Central memory CD8-positive, alpha-beta T cell (primary cell): ENCODE measurements at regions not wholly inside any gene's neighbourhood (a gene's known extent, or its start where the extent isn't known, plus 50 kb on each side); places are given as distances from the start of the nearest gene placed in this dataset.

Experiments
- ATAC-seq: fragments of 150-1000 bp; cut with Tn5 transposase; replicated peaks from 2 replicates; pipeline ENCODE4 v1.10.0; 2022; ENCODE audit warnings: mild to moderate bottlenecking, moderate FRiP score, moderate number of reproducible peaks; ENCODE audit not compliant: poor library complexity, severe bottlenecking; ENCODE audit errors: extremely low read depth
- DNase-seq, 2 donors: peaks; one replicate each; pipeline ENCODE4 v3.0.0; 2021; ENCODE audit warnings: low spot score in 2 of 2
- H3K27ac Mint-ChIP-seq: one replicate; pipeline ENCODE4 v1.8.0; 2022; ENCODE audit warnings: low read depth, mild to moderate bottlenecking, moderate library complexity, mixed read lengths
- H3K27me3 Mint-ChIP-seq: one replicate; pipeline ENCODE4 v1.8.0; 2022; ENCODE audit warnings: mixed read lengths
- H3K36me3 Mint-ChIP-seq: one replicate; pipeline ENCODE4 v1.8.0; 2022; ENCODE audit warnings: mild to moderate bottlenecking, moderate library complexity, mixed read lengths; ENCODE audit not compliant: insufficient read depth
- H3K4me1 Mint-ChIP-seq: one replicate; pipeline ENCODE4 v1.8.0; 2022; ENCODE audit warnings: mixed read lengths
- H3K4me3 Mint-ChIP-seq: one replicate; pipeline ENCODE4 v1.8.0; 2022; ENCODE audit warnings: mild to moderate bottlenecking, moderate library complexity, mixed read lengths
- H3K9me3 Mint-ChIP-seq: one replicate; pipeline ENCODE4 v1.8.0; 2022; ENCODE audit warnings: mixed read lengths

GRCh38 chr2:199163613-199164458, 293.9 kb downstream of the SATB2 start:
- Mint-ChIP-seq H3K36me3 (no peaks in the 10 kb centered on the region), H3K9me3 (peaks cover 9% of the 10 kb centered on the region), H3K27ac (no peak overlapping the region), H3K4me3 (no peak overlapping the region), H3K27me3 (no peaks in the 10 kb centered on the region), H3K4me1 (no peaks in the 10 kb centered on the region)
- DNase-seq (no peak), ATAC-seq (no peak)

GRCh38 chr2:199160677-199161465, 296.9 kb downstream of the SATB2 start:
- Mint-ChIP-seq H3K4me3 (no peak overlapping the region), H3K36me3 (no peaks in the 10 kb centered on the region), H3K27me3 (no peaks in the 10 kb centered on the region), H3K4me1 (no peaks in the 10 kb centered on the region), H3K9me3 (peaks cover 19% of the 10 kb centered on the region), H3K27ac (no peak overlapping the region)
- no peak for DNase-seq
- no peak for ATAC-seq

- Mint-ChIP-seq H3K9me3 (peaks cover 19% of the 10 kb centered on the region), H3K27me3 (no peaks in the 10 kb centered on the region), H3K27ac (no peak overlapping the region), H3K4me3 (no peak overlapping the region), H3K36me3 (no peaks in the 10 kb centered on the region), H3K4me1 (no peaks in the 10 kb centered on the region)
- ATAC-seq, result no peak
- DNase-seq, result no peak
Measured at GRCh38 chr2:199160081-199160480, 297.7 kb downstream of the SATB2 start.

GRCh38 chr2:199148076-199148845, 309.5 kb downstream of the SATB2 start:
- peaks cover 2% of the 10 kb centered on the region for H3K36me3 Mint-ChIP-seq
- H3K27ac Mint-ChIP-seq, result no peak overlapping the region
- H3K4me3 Mint-ChIP-seq, result no peak overlapping the region
- no peaks in the 10 kb centered on the region for H3K27me3 Mint-ChIP-seq
- no peak for ATAC-seq
- no peak for DNase-seq
- peaks cover 14% of the 10 kb centered on the region for H3K9me3 Mint-ChIP-seq
- H3K4me1 Mint-ChIP-seq, result no peaks in the 10 kb centered on the region

GRCh38 chr2:199147216-199147615, 310.5 kb downstream of the SATB2 start:
- DNase-seq, result no peak
- Mint-ChIP-seq H3K9me3 (peaks cover 14% of the 10 kb centered on the region), H3K4me3 (no peak overlapping the region), H3K27ac (no peak overlapping the region), H3K27me3 (no peaks in the 10 kb centered on the region), H3K36me3 (peaks cover 2% of the 10 kb centered on the region), H3K4me1 (no peaks in the 10 kb centered on the region)
- ATAC-seq, result no peak

- no peak overlapping the region for H3K27ac Mint-ChIP-seq
- H3K4me1 Mint-ChIP-seq, result no peaks in the 10 kb centered on the region
- DNase-seq (no peak), ATAC-seq (no peak)
- peaks cover 10% of the 10 kb centered on the region for H3K9me3 Mint-ChIP-seq
- no peak overlapping the region for H3K4me3 Mint-ChIP-seq
- H3K36me3 Mint-ChIP-seq, result peaks cover 2% of the 10 kb centered on the region
- no peaks in the 10 kb centered on the region for H3K27me3 Mint-ChIP-seq
Measured at GRCh38 chr2:199144546-199144945, 313.2 kb downstream of the SATB2 start.

- Mint-ChIP-seq H3K9me3 (peaks cover 6% of the 10 kb centered on the region), H3K27ac (no peak overlapping the region), H3K36me3 (peaks cover 2% of the 10 kb centered on the region), H3K4me1 (no peaks in the 10 kb centered on the region), H3K4me3 (no peak overlapping the region), H3K27me3 (no peaks in the 10 kb centered on the region)
- DNase-seq, result no peak
- no peak for ATAC-seq
Measured at GRCh38 chr2:199144036-199144435, 313.7 kb downstream of the SATB2 start.

- Mint-ChIP-seq H3K4me1 (no peaks in the 10 kb centered on the region), H3K9me3 (peaks cover 6% of the 10 kb centered on the region), H3K36me3 (no peaks in the 10 kb centered on the region), H3K4me3 (no peak overlapping the region), H3K27ac (no peak overlapping the region), H3K27me3 (no peaks in the 10 kb centered on the region)
- ATAC-seq (no peak), DNase-seq (no peak)
Measured at GRCh38 chr2:199136681-199137080, 321.1 kb downstream of the SATB2 start.

GRCh38 chr2:199136242-199136641, 321.5 kb downstream of the SATB2 start:
- Mint-ChIP-seq H3K27me3 (no peaks in the 10 kb centered on the region), H3K4me3 (no peak overlapping the region), H3K27ac (no peak overlapping the region), H3K36me3 (no peaks in the 10 kb centered on the region), H3K4me1 (no peaks in the 10 kb centered on the region), H3K9me3 (peaks cover 6% of the 10 kb centered on the region)
- DNase-seq (no peak), ATAC-seq (no peak)

GRCh38 chr2:199131876-199132275, 325.9 kb downstream of the SATB2 start:
- DNase-seq, result no peak
- Mint-ChIP-seq H3K27ac (no peak overlapping the region), H3K27me3 (no peaks in the 10 kb centered on the region), H3K36me3 (no peaks in the 10 kb centered on the region), H3K9me3 (no peaks in the 10 kb centered on the region), H3K4me1 (no peaks in the 10 kb centered on the region), H3K4me3 (no peak overlapping the region)
- no peak for ATAC-seq

GRCh38 chr2:199131136-199131655, 326.5 kb downstream of the SATB2 start:
- Mint-ChIP-seq H3K9me3 (no peaks in the 10 kb centered on the region), H3K4me1 (no peaks in the 10 kb centered on the region), H3K4me3 (no peak overlapping the region), H3K36me3 (no peaks in the 10 kb centered on the region), H3K27me3 (no peaks in the 10 kb centered on the region), H3K27ac (no peak overlapping the region)
- no peak for ATAC-seq
- no peak for DNase-seq

GRCh38 chr2:199130501-199130900, 327.2 kb downstream of the SATB2 start:
- Mint-ChIP-seq H3K4me3 (no peak overlapping the region), H3K27me3 (no peaks in the 10 kb centered on the region), H3K36me3 (no peaks in the 10 kb centered on the region), H3K27ac (no peak overlapping the region), H3K9me3 (no peaks in the 10 kb centered on the region), H3K4me1 (no peaks in the 10 kb centered on the region)
- DNase-seq, result no peak
- ATAC-seq, result no peak
